ENCODE measurements at regions not wholly inside any gene's neighbourhood (a gene's known extent, or its start where the extent isn't known, plus 50 kb on each side); places are given as distances from the start of the nearest gene placed in this dataset.
"Not testable (repeated sequence)": the region's sequence is repeated elsewhere in the genome, so short reads cannot be mapped to it uniquely, and the experiment has no call there.

DNA sequence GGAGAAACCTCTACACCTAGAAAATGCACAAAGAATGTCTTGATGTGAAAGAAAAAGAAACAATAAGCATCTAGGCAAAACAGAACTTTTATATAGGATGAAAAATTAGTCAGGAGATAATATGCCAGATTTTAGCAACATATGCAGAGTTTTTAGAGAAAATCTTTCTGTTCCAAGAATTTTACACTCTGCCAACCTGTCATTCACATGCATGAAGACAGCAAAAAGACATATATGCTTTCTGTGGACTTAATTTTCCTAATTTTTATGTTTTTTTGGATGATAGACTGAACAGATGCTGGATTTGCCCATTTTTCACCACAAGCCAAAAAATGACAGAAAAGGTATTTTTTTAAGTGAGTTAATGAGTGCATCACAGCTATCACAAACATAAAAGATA, 637.3 kb downstream of the TRIB2 start:
- Histone ChIP-seq H3K27me3 (no peaks in the 10 kb centered on the region), H3K4me1 (no peaks in the 10 kb centered on the region), H3K36me3 (no peaks in the 10 kb centered on the region), H3K27ac (no peak overlapping the region), H3K9me3 (peaks cover 0 to 2% (median 0%) of the 10 kb centered on the region in 4 donors), H3K4me3 (no peak overlapping the region)
- no peak for DNase-seq
- no peak for TF ChIP-seq POLR2A (IDR thresholded peaks at IDR 0.05)
- no peak for TF ChIP-seq CTCF (IDR thresholded peaks at IDR 0.05)

DNA sequence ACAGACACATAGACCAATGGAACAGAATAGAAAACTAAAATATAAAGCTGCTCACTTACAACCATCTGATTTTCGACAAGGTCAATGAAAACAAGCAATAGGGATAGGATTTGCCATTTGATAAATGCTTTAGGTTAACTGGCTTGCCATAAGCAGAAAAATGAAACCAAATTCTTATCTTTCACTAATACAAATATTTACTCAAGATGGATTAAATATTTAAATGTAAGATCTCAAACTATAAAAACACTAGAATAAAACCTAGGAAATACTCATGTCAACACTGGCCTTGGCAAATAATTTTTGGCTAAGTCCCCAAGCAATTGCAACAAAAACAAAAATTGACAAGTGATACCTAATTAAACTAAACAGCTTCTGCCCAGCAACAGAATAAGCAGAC, 665.2 kb downstream of the TRIB2 start:
- H3K27me3 ChIP-seq, H3K36me3 ChIP-seq, H3K4me1 ChIP-seq, H3K27ac ChIP-seq, DNase-seq, H3K4me3 ChIP-seq, H3K9me3 ChIP-seq: not testable (repeated sequence)

- not testable (repeated sequence) for H3K9me3 ChIP-seq, H3K4me3 ChIP-seq, H3K27me3 ChIP-seq, H3K36me3 ChIP-seq, DNase-seq, H3K27ac ChIP-seq, H3K4me1 ChIP-seq
Measured at GRCh38 chr2:13389172-13389571, 672.4 kb downstream of the TRIB2 start.

- no peaks in the 10 kb centered on the region for H3K4me1 ChIP-seq
- no peaks in the 10 kb centered on the region for H3K36me3 ChIP-seq
- no peak for DNase-seq
- no peaks in the 10 kb centered on the region for H3K27me3 ChIP-seq
- no peaks in the 10 kb centered on the region for H3K9me3 ChIP-seq
- no peak overlapping the region for H3K4me3 ChIP-seq
- no peak overlapping the region for H3K27ac ChIP-seq
- TF ChIP-seq CTCF (IDR thresholded peaks at IDR 0.05), result no peak
Measured at GRCh38 chr2:13390676-13391075, 673.9 kb downstream of the TRIB2 start.

GRCh38 chr2:13401312-13401711, 684.6 kb downstream of the TRIB2 start:
- no peak for TF ChIP-seq POLR2A (IDR thresholded peaks at IDR 0.05)
- TF ChIP-seq CTCF (IDR thresholded peaks at IDR 0.05), result no peak
- peaks cover 0 to 3% (median 0%) of the 10 kb centered on the region in 4 donors for H3K9me3 ChIP-seq
- no peak overlapping the region for H3K4me3 ChIP-seq
- DNase-seq, result no peak
- H3K4me1 ChIP-seq, result no peaks in the 10 kb centered on the region
- H3K27me3 ChIP-seq, result no peaks in the 10 kb centered on the region
- no peaks in the 10 kb centered on the region for H3K36me3 ChIP-seq
- no peak overlapping the region for H3K27ac ChIP-seq

GRCh38 chr2:13413989-13414388, 697.3 kb downstream of the TRIB2 start:
- DNase-seq, result no peak
- Histone ChIP-seq H3K27ac (no peak overlapping the region), H3K27me3 (no peaks in the 10 kb centered on the region)

More at GRCh38 chr2:13413989-13414388, 697.3 kb downstream of the TRIB2 start:
- TF ChIP-seq POLR2A (IDR thresholded peaks at IDR 0.05) (no peak), CTCF (IDR thresholded peaks at IDR 0.05) (no peak)
- Histone ChIP-seq H3K9me3 (peaks cover 0 to 4% (median 0%) of the 10 kb centered on the region in 4 donors), H3K4me1 (no peaks in the 10 kb centered on the region), H3K36me3 (no peaks in the 10 kb centered on the region), H3K4me3 (no peak overlapping the region)

Measured in Peyer's patch (tissue), 4 donors.